Dermis microvascular lymphatic vessel endothelial cell (primary cell): ENCODE measurements at regions not wholly inside any gene's neighbourhood (a gene's known extent, or its start where the extent isn't known, plus 50 kb on each side); places are given as distances from the start of the nearest gene placed in this dataset.

Source experiments
- DNase-seq, 2 donors: peaks; one replicate each; pipeline versions ENCODE4 v3.0.0 to v3.0.0-alpha.2; 2010; ENCODE audit warnings: low read depth in 2 of 2

- DNase-seq: no peak
These were observed 273.9 kb upstream of the RTL1 start for GRCh38 chr14:101177301-101177971.

GRCh38 chr14:101178184-101179072 is 274.9 kb upstream of the RTL1 start:
- DNase-seq: no peak

- DNase-seq: no peak
These were observed 276.2 kb upstream of the RTL1 start for GRCh38 chr14:101179691-101180211.

GRCh38 chr14:101181446-101182313 is 278.2 kb upstream of the RTL1 start:
- no peak for DNase-seq

GRCh38 chr14:101182476-101182875 is 279.0 kb upstream of the RTL1 start:
- DNase-seq: no peak

- DNase-seq: no peak
These were observed 280.0 kb upstream of the RTL1 start for GRCh38 chr14:101183376-101184103.

- no peak for DNase-seq
These were observed 280.6 kb upstream of the RTL1 start for GRCh38 chr14:101184104-101184455.

GRCh38 chr14:101184572-101184971 is 281.1 kb upstream of the RTL1 start:
- DNase-seq: no peak

GRCh38 chr14:101185073-101185835 is 281.7 kb upstream of the RTL1 start:
- no peak for DNase-seq

- DNase-seq: no peak
These were observed 282.4 kb upstream of the RTL1 start for GRCh38 chr14:101185946-101186345.

- DNase-seq: no peak
These were observed 283.0 kb upstream of the RTL1 start for GRCh38 chr14:101186544-101186943.

GRCh38 chr14:101186992-101187815 is 283.7 kb upstream of the RTL1 start:
- DNase-seq: no peak

- DNase-seq: no peak
These were observed 284.5 kb upstream of the RTL1 start for GRCh38 chr14:101187816-101188570.

GRCh38 chr14:101188571-101188915 is 285.0 kb upstream of the RTL1 start:
- no peak for DNase-seq

- DNase-seq: no peak
These were observed 285.7 kb upstream of the RTL1 start for GRCh38 chr14:101189266-101189665.

GRCh38 chr14:101189962-101190560 is 286.5 kb upstream of the RTL1 start:
- DNase-seq: no peak

GRCh38 chr14:101191101-101191720 is 287.7 kb upstream of the RTL1 start:
- DNase-seq: no peak
